ENCODE measurements at regions not wholly inside any gene's neighbourhood (a gene's known extent, or its start where the extent isn't known, plus 50 kb on each side); places are given as distances from the start of the nearest gene placed in this dataset.

GRCh38 chr13:57865600-57866294, 234.2 kb downstream of the PCDH17 start:
- no peak for TF ChIP-seq CTCF (IDR thresholded peaks at IDR 0.05)
- no peak for TF ChIP-seq POLR2A (IDR thresholded peaks at IDR 0.05)
